A673 (cell line): ENCODE measurements at regions not wholly inside any gene's neighbourhood (a gene's known extent, or its start where the extent isn't known, plus 50 kb on each side); places are given as distances from the start of the nearest gene placed in this dataset.

ENCODE experiments used
- BruUV-seq: library from RNA; stranded (reverse); fragments of 400-500 nt; replicated peaks from 2 replicates; lab custom pipeline; 2021; lab: Mats Ljungman, UMichigan
- CTCF ChIA-PET: fragments of 300-600 bp; sonication (Branson Sonifier 250); formaldehyde crosslinking; loops from one replicate; lab custom pipeline; 2022; ENCODE audit warnings: antibody characterized with exemption; lab: Charles Lee
- POLR2A ChIA-PET: fragments of 300-600 bp; sonication (Branson Sonifier 250); formaldehyde crosslinking; loops from one replicate; lab custom pipeline; 2022; ENCODE audit warnings: antibody characterized with exemption; ENCODE audit not compliant: low non-redundant PET; lab: Charles Lee
- DNase-seq: peaks from one replicate; pipeline ENCODE4 v3.0.0-alpha.2; 2015; ENCODE audit warnings: low spot score
- H3K27ac ChIP-seq: fragments of 200-600 bp; sonication (generic); 2 replicates; pipeline ENCODE4 v1.5.1; 2016; ENCODE audit warnings: mixed run types, low read depth, mild to moderate bottlenecking, mixed read lengths, antibody characterized with exemption, low read length; ENCODE audit not compliant: poor library complexity, severe bottlenecking
- H3K27me3 ChIP-seq: fragments of 200-600 bp; sonication (generic); replicated peaks from 2 replicates; pipeline ENCODE4 v1.6.1; 2017; ENCODE audit warnings: mixed run types, low read depth, mild to moderate bottlenecking, mixed read lengths, antibody characterized with exemption, low read length; ENCODE audit not compliant: insufficient read depth, poor library complexity
- H3K36me3 ChIP-seq: fragments of 200-600 bp; sonication (generic); 2 replicates; pipeline ENCODE4 v1.6.1; 2016; ENCODE audit warnings: mixed run types, mild to moderate bottlenecking, mixed read lengths, antibody characterized with exemption, low read length; ENCODE audit not compliant: insufficient read depth, poor library complexity, severe bottlenecking
- H3K4me1 ChIP-seq: fragments of 200-600 bp; sonication (generic); 2 replicates; pipeline ENCODE4 v1.6.1; 2017; ENCODE audit warnings: mixed run types, mild to moderate bottlenecking, mixed read lengths, antibody characterized with exemption, low read length; ENCODE audit not compliant: insufficient read depth, poor library complexity, severe bottlenecking
- H3K4me3 ChIP-seq: fragments of 200-600 bp; sonication (generic); 2 replicates; pipeline ENCODE4 v1.5.1; 2016; ENCODE audit warnings: low read depth, mixed run types, mild to moderate bottlenecking, mixed read lengths, low read length; ENCODE audit not compliant: poor library complexity, severe bottlenecking
- H3K9me3 ChIP-seq: fragments of 200-600 bp; sonication (generic); 2 replicates; pipeline ENCODE4 v1.6.1; 2016; ENCODE audit warnings: mixed run types, low read depth, mild to moderate bottlenecking, mixed read lengths, antibody characterized with exemption, low read length; ENCODE audit not compliant: poor library complexity, severe bottlenecking
- EZH2 ChIP-seq: fragments of 200-600 bp; sonication (generic); IDR thresholded peaks from 2 replicates; pipeline ENCODE4 v1.6.1; 2017; ENCODE audit warnings: borderline replicate concordance, low read depth, mild to moderate bottlenecking, mixed read lengths, antibody characterized with exemption, low read length; ENCODE audit not compliant: poor library complexity, severe bottlenecking
- intact Hi-C: fragments of 100-400 bp; cut with micrococcal nuclease; formaldehyde crosslinking; loops from one replicate; pipeline ENCODE4 v1.10.0; 2022; ENCODE audit not compliant: unreplicated experiment
- TF ChIP-seq, protein P1 (sequence below): fragments of 300-800, 200-600 bp; sonication (generic); conservative IDR thresholded peaks from 2 replicates; pipeline ENCODE4 v1.5.1; 2017; ENCODE audit warnings: low read depth, mild to moderate bottlenecking, antibody characterized with exemption, low read length, moderate library complexity, mixed read lengths

DNA sequence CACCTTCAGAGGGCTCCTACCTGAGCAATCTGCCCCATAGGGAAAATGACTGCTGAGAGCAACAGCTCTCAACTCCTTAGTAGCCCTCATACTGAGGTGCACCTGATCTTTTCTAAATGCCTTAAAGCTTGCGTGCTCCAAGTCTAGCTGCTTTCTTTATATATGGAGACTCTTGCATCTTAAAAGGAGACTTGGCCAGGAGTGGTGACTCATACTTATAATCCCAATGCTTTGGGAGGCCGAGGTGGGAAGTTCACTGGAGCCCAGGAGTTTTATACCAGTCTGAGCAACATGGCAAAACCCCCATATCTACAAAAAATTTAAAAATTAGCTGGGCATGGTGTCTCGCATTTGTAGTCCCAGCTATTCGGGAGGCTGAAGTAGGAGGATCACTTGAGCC, 78.1 kb upstream of the TRIM2 start:
- no TSS peak for BruUV-seq
- no peaks in the 10 kb centered on the region for H3K4me1 ChIP-seq
- H3K27me3 ChIP-seq: no peaks in the 10 kb centered on the region
- no peaks in the 10 kb centered on the region for H3K9me3 ChIP-seq
- CTCF ChIA-PET: interaction anchor here (2.8 kb wide), 1 partner anchor 43 kb away, joined by 39 read pairs; no protein-coding TSS in a partner anchor
- DNase-seq: no peak
- intact Hi-C loops: loop anchor here (5.0 kb wide), 2 partner anchors 339 to 719 kb away; no protein-coding TSS in a partner anchor
- POLR2A ChIA-PET: no interaction called here
- TF ChIP-seq, protein P1, sequence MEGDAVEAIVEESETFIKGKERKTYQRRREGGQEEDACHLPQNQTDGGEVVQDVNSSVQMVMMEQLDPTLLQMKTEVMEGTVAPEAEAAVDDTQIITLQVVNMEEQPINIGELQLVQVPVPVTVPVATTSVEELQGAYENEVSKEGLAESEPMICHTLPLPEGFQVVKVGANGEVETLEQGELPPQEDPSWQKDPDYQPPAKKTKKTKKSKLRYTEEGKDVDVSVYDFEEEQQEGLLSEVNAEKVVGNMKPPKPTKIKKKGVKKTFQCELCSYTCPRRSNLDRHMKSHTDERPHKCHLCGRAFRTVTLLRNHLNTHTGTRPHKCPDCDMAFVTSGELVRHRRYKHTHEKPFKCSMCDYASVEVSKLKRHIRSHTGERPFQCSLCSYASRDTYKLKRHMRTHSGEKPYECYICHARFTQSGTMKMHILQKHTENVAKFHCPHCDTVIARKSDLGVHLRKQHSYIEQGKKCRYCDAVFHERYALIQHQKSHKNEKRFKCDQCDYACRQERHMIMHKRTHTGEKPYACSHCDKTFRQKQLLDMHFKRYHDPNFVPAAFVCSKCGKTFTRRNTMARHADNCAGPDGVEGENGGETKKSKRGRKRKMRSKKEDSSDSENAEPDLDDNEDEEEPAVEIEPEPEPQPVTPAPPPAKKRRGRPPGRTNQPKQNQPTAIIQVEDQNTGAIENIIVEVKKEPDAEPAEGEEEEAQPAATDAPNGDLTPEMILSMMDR: no peak
- no peak for TF ChIP-seq EZH2
- no peak overlapping the region for H3K27ac ChIP-seq
- H3K4me3 ChIP-seq: no peak overlapping the region
- no peaks in the 10 kb centered on the region for H3K36me3 ChIP-seq

DNA sequence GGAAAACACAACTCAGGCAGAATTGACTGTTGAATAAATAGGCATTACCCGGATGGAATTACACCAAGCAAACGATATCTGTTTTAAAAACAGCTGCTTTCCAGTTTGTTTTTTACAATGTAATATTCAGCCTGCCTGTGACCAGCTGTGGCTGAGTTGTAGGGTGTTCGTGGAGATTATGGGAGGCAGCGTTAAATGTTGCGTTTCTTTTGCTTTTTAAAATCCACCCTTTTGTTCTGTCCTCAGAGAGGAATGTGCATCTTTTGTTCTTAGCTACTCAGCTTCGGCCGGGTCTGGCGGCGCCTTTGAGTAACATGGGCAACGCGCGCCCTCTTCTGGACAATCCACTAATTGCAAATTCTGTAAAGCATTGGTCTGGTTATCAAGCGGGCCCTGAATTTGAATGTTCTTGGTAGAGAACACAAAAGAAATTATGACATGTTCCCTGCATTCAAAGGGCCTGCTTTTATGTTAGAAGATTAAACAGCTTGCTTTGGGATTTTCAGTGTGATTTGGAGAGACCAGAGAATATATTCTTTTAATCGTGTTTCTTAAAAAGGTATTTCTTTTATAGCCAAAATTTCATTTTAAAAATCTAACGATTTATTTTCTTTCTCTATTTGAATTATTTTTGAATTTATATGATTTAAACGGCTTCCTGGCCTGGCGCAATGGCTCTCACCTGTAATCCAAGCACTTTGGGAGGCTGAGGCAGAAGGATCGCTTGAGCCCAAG, 76.3 kb upstream of the TRIM2 start:
- Histone ChIP-seq H3K4me3 (no peak overlapping the region), H3K27me3 (no peaks in the 10 kb centered on the region), H3K4me1 (no peaks in the 10 kb centered on the region), H3K36me3 (no peaks in the 10 kb centered on the region), H3K9me3 (no peaks in the 10 kb centered on the region), H3K27ac (no peak overlapping the region)
- peak; percentile 93 for DNase-seq
- BruUV-seq: no TSS peak
- POLR2A ChIA-PET: interaction anchor here (0.6 kb wide), 2 partner anchors 11 to 487 kb away, joined by 3 read pairs; no protein-coding TSS in a partner anchor
- CTCF ChIA-PET: interaction anchor here (0.5 to 2.8 kb wide), 12 partner anchors 9 to 722 kb away, joined by 3 to 39 read pairs (median 4); partner anchors contain the start of genes ARFIP1 and TIGD4
- TF ChIP-seq, protein P1: peak; percentile 90
- no peak for TF ChIP-seq EZH2
- intact Hi-C loops: loop anchor here (1.0 to 5.0 kb wide), 4 partner anchors 45 to 721 kb away; no protein-coding TSS in a partner anchor

DNA sequence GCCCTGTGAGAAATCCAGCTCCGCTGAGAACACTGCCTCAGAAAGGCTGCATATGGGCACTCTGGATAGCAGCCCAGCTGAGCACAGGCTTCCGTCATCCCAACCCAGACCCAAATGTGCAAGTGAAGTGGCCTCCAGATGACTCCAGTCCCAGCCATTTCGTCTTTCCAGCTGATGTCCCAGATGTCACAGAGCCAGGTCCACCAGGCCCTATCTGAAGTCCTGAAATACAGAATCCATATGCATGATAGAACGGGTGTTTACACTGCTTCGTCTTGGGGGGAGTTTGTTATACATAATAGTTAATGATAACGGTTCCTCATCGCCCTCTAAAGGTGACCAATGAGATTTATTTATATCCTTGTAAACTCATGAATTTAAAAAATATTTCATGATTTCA, 72.6 kb upstream of the TRIM2 start:
- no peaks in the 10 kb centered on the region for H3K27me3 ChIP-seq
- no peak overlapping the region for H3K27ac ChIP-seq
- BruUV-seq: no TSS peak
- POLR2A ChIA-PET: no interaction called here
- intact Hi-C loops: no loop called here
- CTCF ChIA-PET: interaction anchor here (0.8 kb wide), 1 partner anchor 46 kb away, joined by 3 read pairs; no protein-coding TSS in a partner anchor
- H3K4me1 ChIP-seq: no peaks in the 10 kb centered on the region
- H3K4me3 ChIP-seq: no peak overlapping the region
- TF ChIP-seq, protein P1: peak; percentile 43; the same call in 1 of the 2 replicates
- TF ChIP-seq EZH2: no peak
- H3K36me3 ChIP-seq: no peaks in the 10 kb centered on the region
- no peaks in the 10 kb centered on the region for H3K9me3 ChIP-seq
- peak; percentile 39 for DNase-seq
